RWPE1 (cell line): ENCODE measurements at regions not wholly inside any gene's neighbourhood (a gene's known extent, or its start where the extent isn't known, plus 50 kb on each side); places are given as distances from the start of the nearest gene placed in this dataset.

ENCODE experiments used
- CTCF ChIA-PET: fragments of 350-600 bp; sonication (Branson Sonifier 250); formaldehyde crosslinking; extraction: SDS; loops from one replicate; lab custom pipeline; 2021; lab: Yijun Ruan, JAX
- POLR2A ChIA-PET: fragments of 400-600 bp; formaldehyde crosslinking; extraction: SDS; loops from one replicate; lab custom pipeline; 2020; ENCODE audit warnings: antibody characterized with exemption; ENCODE audit not compliant: low non-redundant PET; lab: Yijun Ruan, JAX
- DNase-seq: peaks from one replicate; pipeline ENCODE4 v3.0.0; 2012; ENCODE audit warnings: low spot score
- H3K27ac ChIP-seq: fragments of 450-650 bp; 2 replicates; pipeline ENCODE4 v1.5.1; 2017
- TF ChIP-seq, protein P1 (sequence below): fragments of 450-650 bp; conservative IDR thresholded peaks from 2 replicates; pipeline ENCODE4 v1.5.1; 2017; ENCODE audit warnings: low read depth, mild to moderate bottlenecking

- CTCF ChIA-PET = no interaction called here
- DNase-seq = no peak
- TF ChIP-seq, protein P1, sequence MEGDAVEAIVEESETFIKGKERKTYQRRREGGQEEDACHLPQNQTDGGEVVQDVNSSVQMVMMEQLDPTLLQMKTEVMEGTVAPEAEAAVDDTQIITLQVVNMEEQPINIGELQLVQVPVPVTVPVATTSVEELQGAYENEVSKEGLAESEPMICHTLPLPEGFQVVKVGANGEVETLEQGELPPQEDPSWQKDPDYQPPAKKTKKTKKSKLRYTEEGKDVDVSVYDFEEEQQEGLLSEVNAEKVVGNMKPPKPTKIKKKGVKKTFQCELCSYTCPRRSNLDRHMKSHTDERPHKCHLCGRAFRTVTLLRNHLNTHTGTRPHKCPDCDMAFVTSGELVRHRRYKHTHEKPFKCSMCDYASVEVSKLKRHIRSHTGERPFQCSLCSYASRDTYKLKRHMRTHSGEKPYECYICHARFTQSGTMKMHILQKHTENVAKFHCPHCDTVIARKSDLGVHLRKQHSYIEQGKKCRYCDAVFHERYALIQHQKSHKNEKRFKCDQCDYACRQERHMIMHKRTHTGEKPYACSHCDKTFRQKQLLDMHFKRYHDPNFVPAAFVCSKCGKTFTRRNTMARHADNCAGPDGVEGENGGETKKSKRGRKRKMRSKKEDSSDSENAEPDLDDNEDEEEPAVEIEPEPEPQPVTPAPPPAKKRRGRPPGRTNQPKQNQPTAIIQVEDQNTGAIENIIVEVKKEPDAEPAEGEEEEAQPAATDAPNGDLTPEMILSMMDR = no peak
- POLR2A ChIA-PET = no interaction called here
- H3K27ac ChIP-seq = no peak overlapping the region
These were observed 55.8 kb upstream of the LRIG3 start for GRCh38 chr12:58976146-58976545.
